ENCODE measurements at regions not wholly inside any gene's neighbourhood (a gene's known extent, or its start where the extent isn't known, plus 50 kb on each side); places are given as distances from the start of the nearest gene placed in this dataset.

GRCh38 chr6:113049190-113049589 is 702.1 kb downstream of the RFPL4B start:
- DNase-seq: no peak
- 76 to 84% methylated on average over 2 of the region's 2 CpGs for WGBS, 2 donors
- intact Hi-C loops (cut with DNase I): no loop called here
- Histone ChIP-seq H3K27me3 (no peaks in the 10 kb centered on the region), H3K9me3 (no peaks in the 10 kb centered on the region), H3K27ac (no peak overlapping the region), H3K4me3 (no peak overlapping the region), H3K4me1 (no peaks in the 10 kb centered on the region), H3K36me3 (no peaks in the 10 kb centered on the region)
- no peak for TF ChIP-seq CTCF (IDR thresholded peaks at IDR 0.05)
- no peak for TF ChIP-seq POLR2A (IDR thresholded peaks at IDR 0.05)

GRCh38 chr6:113050010-113050858 is 703.1 kb downstream of the RFPL4B start:
- DNase-seq: no peak
- TF ChIP-seq CTCF (IDR thresholded peaks at IDR 0.05) (no peak), POLR2A (IDR thresholded peaks at IDR 0.05) (no peak)
- 42 to 47% methylated on average over 6 of the region's 6 CpGs for WGBS, 2 donors
- H3K4me3 ChIP-seq: no peak overlapping the region
- H3K27ac ChIP-seq: no peak overlapping the region
- H3K27me3 ChIP-seq: no peaks in the 10 kb centered on the region
- intact Hi-C loops (cut with DNase I): no loop called here
- H3K9me3 ChIP-seq: no peaks in the 10 kb centered on the region
- H3K36me3 ChIP-seq: no peaks in the 10 kb centered on the region
- H3K4me1 ChIP-seq: no peaks in the 10 kb centered on the region

- Histone ChIP-seq H3K27me3 (no peaks in the 10 kb centered on the region), H3K9me3 (no peaks in the 10 kb centered on the region), H3K36me3 (no peaks in the 10 kb centered on the region), H3K27ac (no peak overlapping the region), H3K4me1 (no peaks in the 10 kb centered on the region), H3K4me3 (no peak overlapping the region)
- DNase-seq: no peak
- no peak for TF ChIP-seq POLR2A (IDR thresholded peaks at IDR 0.05)
- TF ChIP-seq CTCF (IDR thresholded peaks at IDR 0.05): no peak
- WGBS, 2 donors: 77 to 91% methylated on average over 5 of the region's 5 CpGs
- intact Hi-C loops (cut with DNase I): no loop called here
Measured at GRCh38 chr6:113050979-113051378, 703.8 kb downstream of the RFPL4B start.

- intact Hi-C loops (cut with DNase I): no loop called here
- Histone ChIP-seq H3K36me3 (no peaks in the 10 kb centered on the region), H3K4me1 (no peaks in the 10 kb centered on the region), H3K9me3 (no peaks in the 10 kb centered on the region), H3K27me3 (no peaks in the 10 kb centered on the region), H3K4me3 (no peak overlapping the region), H3K27ac (no peak overlapping the region)
- TF ChIP-seq POLR2A (IDR thresholded peaks at IDR 0.05) (no peak), CTCF (IDR thresholded peaks at IDR 0.05) (no peak)
- DNase-seq: no peak
- 76 to 86% methylated on average over 3 of the region's 3 CpGs for WGBS, 2 donors
Measured at GRCh38 chr6:113052506-113052905, 705.4 kb downstream of the RFPL4B start.

GRCh38 chr6:113055061-113055460 is 707.9 kb downstream of the RFPL4B start:
- 32 to 47% methylated on average over 3 of the region's 3 CpGs for WGBS, 2 donors
- H3K27ac ChIP-seq: no peak overlapping the region
- H3K36me3 ChIP-seq: no peaks in the 10 kb centered on the region
- intact Hi-C loops (cut with DNase I): no loop called here
- no peaks in the 10 kb centered on the region for H3K27me3 ChIP-seq
- TF ChIP-seq POLR2A (IDR thresholded peaks at IDR 0.05) (no peak), CTCF (IDR thresholded peaks at IDR 0.05) (no peak)
- no peak for DNase-seq
- no peak overlapping the region for H3K4me3 ChIP-seq
- H3K4me1 ChIP-seq: no peaks in the 10 kb centered on the region
- H3K9me3 ChIP-seq: no peaks in the 10 kb centered on the region

Data from esophagus squamous epithelium (tissue), 5 donors.